Endodermal cell (in vitro differentiated cells): ENCODE measurements at regions not wholly inside any gene's neighbourhood (a gene's known extent, or its start where the extent isn't known, plus 50 kb on each side); places are given as distances from the start of the nearest gene placed in this dataset.

ENCODE experiments used
- DNase-seq: peaks from one replicate; pipeline ENCODE4 v3.0.0-alpha.2; 2017
- H3K27ac ChIP-seq: 2 replicates; pipeline ENCODE4 v1.5.1; 2013; ENCODE audit warnings: mild to moderate bottlenecking, low read depth, low read length, moderate library complexity
- H3K27me3 ChIP-seq: 2 replicates; pipeline ENCODE4 v1.6.1; 2013; ENCODE audit warnings: mild to moderate bottlenecking, low read length, moderate library complexity; ENCODE audit not compliant: insufficient read depth, control insufficient read depth, poor library complexity, severe bottlenecking
- H3K36me3 ChIP-seq: 2 replicates; pipeline ENCODE4 v1.7.0; 2013; ENCODE audit warnings: mild to moderate bottlenecking, low read length, moderate library complexity; ENCODE audit not compliant: control insufficient read depth, insufficient read depth
- H3K4me1 ChIP-seq: one replicate; pipeline ENCODE4 v1.7.0; 2013; ENCODE audit warnings: low read length; ENCODE audit not compliant: control insufficient read depth, insufficient read depth
- H3K4me3 ChIP-seq: 2 replicates; pipeline ENCODE4 v1.5.1; 2013; ENCODE audit warnings: mild to moderate bottlenecking, low read length, moderate library complexity
- H3K9ac ChIP-seq: 2 replicates; pipeline ENCODE4 v1.6.1; 2013; ENCODE audit warnings: mild to moderate bottlenecking, low read length, moderate library complexity; ENCODE audit not compliant: poor library complexity, severe bottlenecking; ENCODE audit errors: extremely low read depth
- H3K9me3 ChIP-seq: 2 replicates; pipeline ENCODE4 v1.6.1; 2013; ENCODE audit warnings: mild to moderate bottlenecking, low read length, moderate library complexity; ENCODE audit not compliant: control insufficient read depth
- H3K27ac Mint-ChIP-seq: 2 replicates; pipeline ENCODE4 v1.8.0; 2020; ENCODE audit warnings: mixed read lengths
- H3K27me3 Mint-ChIP-seq: 2 replicates; pipeline ENCODE4 v1.8.0; 2021; ENCODE audit warnings: mild to moderate bottlenecking, mixed read lengths; ENCODE audit not compliant: insufficient read depth
- H3K36me3 Mint-ChIP-seq: 2 replicates; pipeline ENCODE4 v1.8.0; 2020; ENCODE audit warnings: low read depth, mixed read lengths
- H3K4me1 Mint-ChIP-seq: 2 replicates; pipeline ENCODE4 v1.8.0; 2020; ENCODE audit warnings: mixed read lengths
- H3K4me3 Mint-ChIP-seq: 2 replicates; pipeline ENCODE4 v1.8.0; 2020; ENCODE audit warnings: mild to moderate bottlenecking, moderate library complexity, mixed read lengths
- H3K9me3 Mint-ChIP-seq: 2 replicates; pipeline ENCODE4 v1.8.0; 2020; ENCODE audit warnings: mild to moderate bottlenecking, mixed read lengths
- WGBS, 2 experiments: methylation state at CpG; one replicate each; pipeline versions ENCODE4 v1.1.5 to v1.1.7; 2013; ENCODE audit warnings: missing lambda C conversion rate in 2 of 2, mixed read lengths in 1 of 2; ENCODE audit not compliant: insufficient coverage in 1 of 2, insufficient read length in 1 of 2; 5-methylcytosine and 5-hydroxymethylcytosine counted together
- TF ChIP-seq, protein P1 (sequence below): fragments of 200-600 bp; sonication (generic); conservative IDR thresholded peaks from 2 replicates; pipeline ENCODE4 v1.5.0; 2021; ENCODE audit warnings: antibody characterized with exemption, mild to moderate bottlenecking

DNA sequence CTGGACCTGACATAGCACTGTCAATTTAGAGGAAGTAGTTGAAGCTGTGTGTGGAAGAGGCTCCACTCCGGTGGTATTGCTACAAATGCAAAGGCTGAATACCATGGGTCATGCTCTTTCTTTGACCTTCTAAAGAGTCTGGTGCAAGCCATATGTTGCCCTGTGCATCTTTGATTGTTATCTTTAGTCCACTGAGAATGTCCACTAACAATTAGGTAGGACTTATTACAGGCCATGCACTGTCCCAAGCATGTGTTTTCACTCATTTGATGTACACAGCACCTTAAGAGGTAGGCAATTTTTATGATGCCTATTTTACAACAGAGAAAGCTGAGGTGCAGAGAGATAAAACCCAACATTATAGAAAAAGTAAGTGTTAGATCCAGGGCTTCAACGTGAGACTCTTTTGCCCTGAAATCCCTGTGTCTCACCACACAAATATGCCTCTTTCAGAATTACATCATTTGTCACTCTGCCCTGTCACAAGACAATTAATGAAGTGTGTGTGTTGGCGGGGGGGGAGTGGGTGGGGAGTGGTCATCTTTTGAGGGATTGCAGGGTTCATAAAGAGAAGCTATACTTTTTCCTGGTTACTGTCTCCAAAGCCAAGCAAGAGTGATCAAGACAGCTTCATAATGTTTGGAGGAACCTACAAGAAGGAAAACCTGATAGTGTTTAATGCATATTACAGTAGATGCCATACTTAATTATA is 637.6 kb upstream of the IGFBP3 start:
- 91 to 92% methylated on average over 2 to 3 of the region's 3 CpGs for WGBS, 2 experiments

DNA sequence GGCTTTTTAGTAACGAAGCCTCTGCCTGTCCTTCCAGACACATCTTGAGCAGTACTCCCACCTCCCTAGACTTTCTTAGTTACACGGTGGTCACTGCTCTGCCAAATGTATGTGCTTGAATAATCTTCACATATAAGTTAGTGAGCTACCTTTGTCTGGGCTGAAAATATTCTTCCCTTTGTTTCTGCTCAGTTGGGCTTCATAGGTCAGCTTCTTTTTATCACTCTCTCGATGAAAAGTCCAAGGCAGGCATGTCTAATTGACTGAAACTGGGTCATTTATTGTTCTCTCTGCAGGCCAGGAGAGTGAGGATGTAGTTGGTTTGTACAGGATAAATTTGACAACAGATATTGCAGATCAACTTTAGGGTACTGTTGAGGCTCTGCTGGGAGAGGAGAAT is 636.7 kb upstream of the IGFBP3 start:
- H3K27me3 Mint-ChIP-seq: no peaks in the 10 kb centered on the region
- H3K27ac Mint-ChIP-seq: no peak overlapping the region

More for the DNA sequence above, 637.6 kb upstream of the IGFBP3 start:
- Histone ChIP-seq H3K36me3 (no peaks in the 10 kb centered on the region), H3K27ac (no peak overlapping the region), H3K9me3 (no peaks in the 10 kb centered on the region), H3K9ac (no peak overlapping the region), H3K4me1 (no peaks in the 10 kb centered on the region), H3K27me3 (no peaks in the 10 kb centered on the region), H3K4me3 (no peak overlapping the region)
- Mint-ChIP-seq H3K27me3 (no peaks in the 10 kb centered on the region), H3K27ac (no peak overlapping the region), H3K4me1 (no peaks in the 10 kb centered on the region), H3K9me3 (peaks cover 5% of the 10 kb centered on the region), H3K36me3 (no peaks in the 10 kb centered on the region), H3K4me3 (no peak overlapping the region)
- TF ChIP-seq, protein P1, sequence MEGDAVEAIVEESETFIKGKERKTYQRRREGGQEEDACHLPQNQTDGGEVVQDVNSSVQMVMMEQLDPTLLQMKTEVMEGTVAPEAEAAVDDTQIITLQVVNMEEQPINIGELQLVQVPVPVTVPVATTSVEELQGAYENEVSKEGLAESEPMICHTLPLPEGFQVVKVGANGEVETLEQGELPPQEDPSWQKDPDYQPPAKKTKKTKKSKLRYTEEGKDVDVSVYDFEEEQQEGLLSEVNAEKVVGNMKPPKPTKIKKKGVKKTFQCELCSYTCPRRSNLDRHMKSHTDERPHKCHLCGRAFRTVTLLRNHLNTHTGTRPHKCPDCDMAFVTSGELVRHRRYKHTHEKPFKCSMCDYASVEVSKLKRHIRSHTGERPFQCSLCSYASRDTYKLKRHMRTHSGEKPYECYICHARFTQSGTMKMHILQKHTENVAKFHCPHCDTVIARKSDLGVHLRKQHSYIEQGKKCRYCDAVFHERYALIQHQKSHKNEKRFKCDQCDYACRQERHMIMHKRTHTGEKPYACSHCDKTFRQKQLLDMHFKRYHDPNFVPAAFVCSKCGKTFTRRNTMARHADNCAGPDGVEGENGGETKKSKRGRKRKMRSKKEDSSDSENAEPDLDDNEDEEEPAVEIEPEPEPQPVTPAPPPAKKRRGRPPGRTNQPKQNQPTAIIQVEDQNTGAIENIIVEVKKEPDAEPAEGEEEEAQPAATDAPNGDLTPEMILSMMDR: no peak
- DNase-seq: no peak

DNA sequence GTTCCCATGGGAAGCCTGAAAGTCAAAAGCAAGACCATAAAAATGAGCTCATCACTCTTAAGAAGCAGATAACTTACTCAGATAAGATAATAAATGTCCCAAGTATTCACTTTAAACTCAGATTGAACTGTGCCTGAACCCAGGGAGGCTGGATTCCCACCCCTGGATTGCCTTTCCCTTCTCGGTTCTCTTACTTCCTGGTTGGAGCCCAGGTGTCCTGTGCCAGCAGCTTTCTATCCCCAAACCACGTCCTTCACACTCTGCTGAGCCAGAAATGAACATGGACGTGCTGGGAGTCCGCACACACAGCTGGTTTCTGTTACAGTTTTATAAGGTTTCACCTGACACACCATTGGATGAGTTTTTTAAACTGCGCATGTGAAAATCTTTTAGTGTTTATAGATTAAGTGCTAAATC is 636.2 kb upstream of the IGFBP3 start:
- TF ChIP-seq, protein P1: no peak
- WGBS, 2 experiments: 92% methylated on average over 5 of the region's 5 CpGs
- DNase-seq: no peak
- Mint-ChIP-seq H3K27ac (no peak overlapping the region), H3K9me3 (no peaks in the 10 kb centered on the region), H3K4me3 (no peak overlapping the region), H3K4me1 (no peaks in the 10 kb centered on the region), H3K36me3 (no peaks in the 10 kb centered on the region), H3K27me3 (no peaks in the 10 kb centered on the region)
- Histone ChIP-seq H3K4me3 (no peak overlapping the region), H3K27me3 (no peaks in the 10 kb centered on the region), H3K36me3 (no peaks in the 10 kb centered on the region), H3K9ac (no peak overlapping the region), H3K27ac (no peak overlapping the region), H3K4me1 (no peaks in the 10 kb centered on the region), H3K9me3 (no peaks in the 10 kb centered on the region)

More for the DNA sequence above, 636.7 kb upstream of the IGFBP3 start:
- TF ChIP-seq, protein P1: no peak
- peak overlapping the region; percentile 6 for H3K27ac ChIP-seq
- H3K4me3 Mint-ChIP-seq: no peak overlapping the region
- 77 to 91% methylated on average over 3 of the region's 3 CpGs for WGBS, 2 experiments
- H3K36me3 ChIP-seq: no peaks in the 10 kb centered on the region
- H3K27me3 ChIP-seq: no peaks in the 10 kb centered on the region
- no peaks in the 10 kb centered on the region for H3K4me1 Mint-ChIP-seq
- no peaks in the 10 kb centered on the region for H3K36me3 Mint-ChIP-seq
- H3K9me3 ChIP-seq: no peaks in the 10 kb centered on the region
- no peaks in the 10 kb centered on the region for H3K4me1 ChIP-seq
- no peak overlapping the region for H3K9ac ChIP-seq
- H3K4me3 ChIP-seq: no peak overlapping the region
- peaks cover 2% of the 10 kb centered on the region for H3K9me3 Mint-ChIP-seq
- no peak for DNase-seq
